ENCODE measurements at regions not wholly inside any gene's neighbourhood (a gene's known extent, or its start where the extent isn't known, plus 50 kb on each side); places are given as distances from the start of the nearest gene placed in this dataset.

DNA sequence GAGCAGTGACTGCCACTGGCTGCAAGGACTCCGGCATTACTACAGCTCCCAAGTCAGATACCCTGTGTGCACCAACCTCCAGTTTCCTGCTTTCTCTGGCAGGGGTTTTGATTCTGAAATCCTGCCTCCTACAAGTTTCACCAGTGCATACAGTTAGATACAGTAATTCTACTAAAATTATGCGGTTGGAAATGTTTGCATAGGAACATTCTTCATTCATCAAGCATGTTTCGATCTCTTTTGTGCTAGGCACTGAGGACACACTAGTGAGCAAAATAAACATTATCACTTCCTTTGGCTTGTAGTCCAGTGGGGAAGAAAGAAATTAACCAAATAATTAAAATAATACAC is 152.2 kb downstream of the TMEM167A start:
- TF ChIP-seq EZH2phosphoT487 (IDR thresholded peaks at IDR 0.05; ENCODE audit: borderline replicate concordance, low read depth, low read length), result no peak
- TF ChIP-seq, protein P1, sequence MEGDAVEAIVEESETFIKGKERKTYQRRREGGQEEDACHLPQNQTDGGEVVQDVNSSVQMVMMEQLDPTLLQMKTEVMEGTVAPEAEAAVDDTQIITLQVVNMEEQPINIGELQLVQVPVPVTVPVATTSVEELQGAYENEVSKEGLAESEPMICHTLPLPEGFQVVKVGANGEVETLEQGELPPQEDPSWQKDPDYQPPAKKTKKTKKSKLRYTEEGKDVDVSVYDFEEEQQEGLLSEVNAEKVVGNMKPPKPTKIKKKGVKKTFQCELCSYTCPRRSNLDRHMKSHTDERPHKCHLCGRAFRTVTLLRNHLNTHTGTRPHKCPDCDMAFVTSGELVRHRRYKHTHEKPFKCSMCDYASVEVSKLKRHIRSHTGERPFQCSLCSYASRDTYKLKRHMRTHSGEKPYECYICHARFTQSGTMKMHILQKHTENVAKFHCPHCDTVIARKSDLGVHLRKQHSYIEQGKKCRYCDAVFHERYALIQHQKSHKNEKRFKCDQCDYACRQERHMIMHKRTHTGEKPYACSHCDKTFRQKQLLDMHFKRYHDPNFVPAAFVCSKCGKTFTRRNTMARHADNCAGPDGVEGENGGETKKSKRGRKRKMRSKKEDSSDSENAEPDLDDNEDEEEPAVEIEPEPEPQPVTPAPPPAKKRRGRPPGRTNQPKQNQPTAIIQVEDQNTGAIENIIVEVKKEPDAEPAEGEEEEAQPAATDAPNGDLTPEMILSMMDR (conservative IDR thresholded peaks at IDR 0.05; ENCODE audit: low read length), result no peak
- Histone ChIP-seq H3K9me2 (ENCODE audit: insufficient read depth, low read length) (no peaks in the 10 kb centered on the region), H3K4me1 (ENCODE audit: insufficient read depth, low read length, poor library complexity, severe bottlenecking) (no peaks in the 10 kb centered on the region), H3K27ac (ENCODE audit: low read depth, low read length, poor library complexity, severe bottlenecking) (no peak overlapping the region), H3K4me3 (ENCODE audit: low read depth, low read length, poor library complexity, severe bottlenecking) (no peak overlapping the region), H4K20me1 (ENCODE audit: insufficient read depth, low read length) (no peaks in the 10 kb centered on the region), H3K36me3 (ENCODE audit: insufficient read depth, low read length) (no peaks in the 10 kb centered on the region), H3K4me2 (ENCODE audit: low read length) (no peak overlapping the region), H3K9me3 (ENCODE audit: low read length) (no peaks in the 10 kb centered on the region), H2AFZ (ENCODE audit: low read length) (no peak overlapping the region), H3K79me2 (ENCODE audit: insufficient read depth, low read depth, low read length) (no peaks in the 10 kb centered on the region)
- ChIA-PET CTCF (ENCODE audit: unreplicated experiment) (no interaction called here), POLR2A (no interaction called here)
- no TSS peak for BruUV-seq (replicated peaks)
- no peak for DNase-seq (ENCODE audit: low spot score)
- intact Hi-C loops (cut with micrococcal nuclease; ENCODE audit: unreplicated experiment), result no loop called here

DNA sequence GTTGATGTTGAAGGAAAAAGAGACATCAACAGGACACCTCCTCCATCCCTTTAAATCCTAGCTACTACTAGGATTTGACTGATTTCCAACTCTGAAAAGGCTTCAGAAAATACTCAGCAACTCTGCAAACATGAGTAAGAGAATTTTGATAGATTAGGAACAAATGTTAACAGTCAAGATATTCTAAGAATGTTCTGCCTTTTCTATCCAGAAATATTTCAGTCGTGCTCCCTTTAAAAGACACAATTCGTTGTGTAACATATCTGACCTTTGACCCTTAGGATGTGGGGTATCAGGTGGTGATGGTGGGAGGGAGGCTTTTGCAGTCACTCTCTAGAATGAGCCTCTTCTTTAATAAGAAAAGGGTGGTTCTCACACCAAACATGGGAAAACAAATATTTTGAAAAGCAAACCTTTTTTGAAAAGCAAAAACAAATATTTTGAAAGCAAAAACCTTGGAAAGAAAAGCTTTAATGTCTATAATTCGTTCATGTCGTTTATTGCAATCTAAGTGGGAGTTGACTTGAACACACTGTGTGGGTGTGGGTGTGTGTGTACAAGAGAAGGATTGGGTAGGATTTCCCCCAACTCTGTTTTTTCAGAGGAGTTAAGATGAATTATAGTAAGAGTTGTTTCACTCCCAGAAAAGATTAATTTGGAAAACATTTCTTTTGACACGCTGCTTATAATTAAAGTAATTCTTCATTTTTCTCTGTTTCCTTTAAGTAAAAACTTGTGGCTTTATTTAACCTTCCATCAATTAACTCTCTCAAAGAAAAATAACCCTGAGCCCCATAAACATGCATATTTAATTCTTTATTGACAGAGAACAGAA is 152.8 kb downstream of the TMEM167A start:
- no peak for DNase-seq (ENCODE audit: low spot score)
- TF ChIP-seq EZH2phosphoT487 (IDR thresholded peaks at IDR 0.05; ENCODE audit: borderline replicate concordance, low read depth, low read length), result no peak
- TF ChIP-seq, protein P1 (conservative IDR thresholded peaks at IDR 0.05; ENCODE audit: low read length), result no peak
- Histone ChIP-seq H3K79me2 (ENCODE audit: insufficient read depth, low read depth, low read length) (no peaks in the 10 kb centered on the region), H3K4me3 (ENCODE audit: low read depth, low read length, poor library complexity, severe bottlenecking) (no peak overlapping the region), H3K9me3 (ENCODE audit: low read length) (no peaks in the 10 kb centered on the region), H2AFZ (ENCODE audit: low read length) (no peak overlapping the region), H3K4me1 (ENCODE audit: insufficient read depth, low read length, poor library complexity, severe bottlenecking) (no peaks in the 10 kb centered on the region), H3K36me3 (ENCODE audit: insufficient read depth, low read length) (no peaks in the 10 kb centered on the region), H3K27ac (ENCODE audit: low read depth, low read length, poor library complexity, severe bottlenecking) (no peak overlapping the region), H4K20me1 (ENCODE audit: insufficient read depth, low read length) (no peaks in the 10 kb centered on the region), H3K4me2 (ENCODE audit: low read length) (no peak overlapping the region), H3K9me2 (ENCODE audit: insufficient read depth, low read length) (no peaks in the 10 kb centered on the region)
- intact Hi-C loops (cut with micrococcal nuclease; ENCODE audit: unreplicated experiment), result no loop called here
- CTCF ChIA-PET (ENCODE audit: unreplicated experiment), result no interaction called here
- POLR2A ChIA-PET, result no interaction called here
- no TSS peak for BruUV-seq (replicated peaks)

DNA sequence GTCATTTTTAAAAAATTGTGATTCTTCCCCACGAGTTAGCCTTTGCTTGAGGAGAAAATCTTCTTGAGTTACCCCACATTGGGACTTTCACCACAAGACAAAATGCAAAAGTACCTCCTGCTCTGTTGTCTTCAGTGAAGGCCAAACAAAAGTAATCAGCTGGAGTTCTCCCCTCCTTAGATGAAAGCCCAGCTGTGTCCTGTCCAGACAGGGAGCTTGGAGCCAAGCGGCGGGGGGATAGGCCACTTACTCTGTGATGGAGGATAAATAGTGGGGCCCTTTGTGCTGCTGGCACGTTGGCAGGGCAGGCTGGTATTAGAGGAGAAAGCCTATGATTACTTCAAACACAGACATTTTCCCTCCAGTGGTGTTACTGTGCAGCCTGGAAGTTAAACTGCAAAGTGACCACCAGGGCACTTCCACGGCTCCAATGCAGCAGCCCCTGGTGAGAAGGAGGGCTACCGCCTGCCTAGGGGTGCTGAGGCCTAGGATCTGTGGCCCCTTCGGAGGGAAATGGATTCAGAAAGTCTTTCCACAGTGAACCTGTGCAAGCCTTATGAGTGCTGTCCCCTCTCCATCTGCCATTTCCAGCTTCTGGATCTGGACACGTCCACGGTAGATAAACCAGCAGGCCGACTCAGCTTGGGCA is 155.0 kb downstream of the TMEM167A start:
- Histone ChIP-seq H3K36me3 (ENCODE audit: insufficient read depth, low read length) (no peaks in the 10 kb centered on the region), H3K9me3 (ENCODE audit: low read length) (no peaks in the 10 kb centered on the region), H3K9me2 (ENCODE audit: insufficient read depth, low read length) (no peaks in the 10 kb centered on the region), H3K27ac (ENCODE audit: low read depth, low read length, poor library complexity, severe bottlenecking) (no peak overlapping the region), H2AFZ (ENCODE audit: low read length) (no peak overlapping the region), H3K4me2 (ENCODE audit: low read length) (no peak overlapping the region), H4K20me1 (ENCODE audit: insufficient read depth, low read length) (no peaks in the 10 kb centered on the region), H3K79me2 (ENCODE audit: insufficient read depth, low read depth, low read length) (no peaks in the 10 kb centered on the region), H3K4me1 (ENCODE audit: insufficient read depth, low read length, poor library complexity, severe bottlenecking) (no peaks in the 10 kb centered on the region), H3K4me3 (ENCODE audit: low read depth, low read length, poor library complexity, severe bottlenecking) (no peak overlapping the region)
- intact Hi-C loops (cut with micrococcal nuclease; ENCODE audit: unreplicated experiment), result no loop called here
- no peak for TF ChIP-seq EZH2phosphoT487 (IDR thresholded peaks at IDR 0.05; ENCODE audit: borderline replicate concordance, low read depth, low read length)
- TF ChIP-seq, protein P1 (conservative IDR thresholded peaks at IDR 0.05; ENCODE audit: low read length), result no peak
- POLR2A ChIA-PET, result interaction anchor here (0.6 kb wide), 1 partner anchor 550 kb away, joined by 3 read pairs; the partner anchor contains the start of gene VCAN
- DNase-seq (ENCODE audit: low spot score), result no peak
- no TSS peak for BruUV-seq (replicated peaks)
- CTCF ChIA-PET (ENCODE audit: unreplicated experiment), result no interaction called here
